GM23338 (cell line): ENCODE measurements at regions not wholly inside any gene's neighbourhood (a gene's known extent, or its start where the extent isn't known, plus 50 kb on each side); places are given as distances from the start of the nearest gene placed in this dataset.

Experiments used
- CREB1 ChIP-seq: fragments of 250-450 bp; sonication (Bioruptor Pico); IDR thresholded peaks from 2 replicates; pipeline ENCODE4 v1.5.0; 2020; ENCODE audit warnings: low read depth, mild to moderate bottlenecking, moderate library complexity
- EZH2 ChIP-seq: fragments of 200-600 bp; sonication (generic); IDR thresholded peaks from one replicate; pipeline ENCODE4 v1.8.0; 2017; ENCODE audit warnings: antibody characterized with exemption, mild to moderate bottlenecking, low read depth; ENCODE audit not compliant: unreplicated experiment
- EZH2phosphoT487 ChIP-seq: fragments of 200-600 bp; sonication (generic); IDR thresholded peaks from one replicate; pipeline ENCODE4 v1.8.1; 2018; ENCODE audit warnings: antibody characterized with exemption; ENCODE audit not compliant: unreplicated experiment
- JUNB ChIP-seq: IDR thresholded peaks from one replicate; pipeline ENCODE4 v1.6.1; 2016; ENCODE audit warnings: antibody characterized with exemption; ENCODE audit not compliant: unreplicated experiment
- POLR2AphosphoS5 ChIP-seq: IDR thresholded peaks from 2 replicates; pipeline ENCODE4 v1.6.1; 2016; ENCODE audit warnings: antibody characterized with exemption, low read depth
- ZNF114 ChIP-seq: fragments of 250-450 bp; sonication (Bioruptor Pico); IDR thresholded peaks from 2 replicates; pipeline ENCODE4 v1.5.0; 2020; ENCODE audit warnings: mild to moderate bottlenecking, moderate library complexity
- TF ChIP-seq, protein P1 (sequence below), 2 experiments: fragments of 200-600 bp in 1 of 2; sonication (generic) in 1 of 2; conservative IDR thresholded peaks; 2 replicates each; pipeline versions ENCODE4 v1.5.1 to v1.6.1; 2016 to 2017; ENCODE audit warnings: antibody characterized with exemption in 2 of 2, low read depth in 2 of 2, mild to moderate bottlenecking in 2 of 2, moderate library complexity in 1 of 2
- TF ChIP-seq, protein P2 (sequence below): IDR thresholded peaks from one replicate; pipeline ENCODE4 v1.6.1; 2018; ENCODE audit warnings: antibody characterized with exemption; ENCODE audit not compliant: unreplicated experiment
- TF ChIP-seq, protein P3 (sequence below): IDR thresholded peaks from 2 replicates; pipeline ENCODE4 v1.6.1; 2016; ENCODE audit warnings: antibody characterized with exemption

DNA sequence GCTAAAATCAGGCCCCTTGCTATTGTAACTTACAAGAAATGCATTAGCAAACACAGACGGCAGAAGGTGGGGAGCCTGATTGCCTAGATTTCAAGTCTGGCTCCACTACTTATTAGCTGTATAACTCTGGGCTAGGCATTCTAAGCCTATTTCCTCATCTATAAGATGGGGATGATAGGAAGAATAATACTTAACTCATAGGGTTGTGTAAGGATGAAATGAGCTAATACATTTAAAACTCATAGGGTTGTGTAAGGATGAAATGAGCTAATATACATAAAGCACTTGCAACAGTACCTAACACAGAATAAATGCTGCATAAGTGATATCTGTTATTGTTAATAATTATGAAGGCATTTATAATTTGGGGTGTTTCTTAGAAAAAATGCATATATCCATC lies 60.1 kb upstream of the DIO2 start:
- TF ChIP-seq EZH2phosphoT487: no peak
- TF ChIP-seq, protein P1, sequence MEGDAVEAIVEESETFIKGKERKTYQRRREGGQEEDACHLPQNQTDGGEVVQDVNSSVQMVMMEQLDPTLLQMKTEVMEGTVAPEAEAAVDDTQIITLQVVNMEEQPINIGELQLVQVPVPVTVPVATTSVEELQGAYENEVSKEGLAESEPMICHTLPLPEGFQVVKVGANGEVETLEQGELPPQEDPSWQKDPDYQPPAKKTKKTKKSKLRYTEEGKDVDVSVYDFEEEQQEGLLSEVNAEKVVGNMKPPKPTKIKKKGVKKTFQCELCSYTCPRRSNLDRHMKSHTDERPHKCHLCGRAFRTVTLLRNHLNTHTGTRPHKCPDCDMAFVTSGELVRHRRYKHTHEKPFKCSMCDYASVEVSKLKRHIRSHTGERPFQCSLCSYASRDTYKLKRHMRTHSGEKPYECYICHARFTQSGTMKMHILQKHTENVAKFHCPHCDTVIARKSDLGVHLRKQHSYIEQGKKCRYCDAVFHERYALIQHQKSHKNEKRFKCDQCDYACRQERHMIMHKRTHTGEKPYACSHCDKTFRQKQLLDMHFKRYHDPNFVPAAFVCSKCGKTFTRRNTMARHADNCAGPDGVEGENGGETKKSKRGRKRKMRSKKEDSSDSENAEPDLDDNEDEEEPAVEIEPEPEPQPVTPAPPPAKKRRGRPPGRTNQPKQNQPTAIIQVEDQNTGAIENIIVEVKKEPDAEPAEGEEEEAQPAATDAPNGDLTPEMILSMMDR (conservative IDR thresholded peaks at IDR 0.05; ENCODE audit: low read depth in 2 of 2): no peak
- no peak for TF ChIP-seq CREB1 (CRISPR knock-in tag)
- TF ChIP-seq, protein P2, sequence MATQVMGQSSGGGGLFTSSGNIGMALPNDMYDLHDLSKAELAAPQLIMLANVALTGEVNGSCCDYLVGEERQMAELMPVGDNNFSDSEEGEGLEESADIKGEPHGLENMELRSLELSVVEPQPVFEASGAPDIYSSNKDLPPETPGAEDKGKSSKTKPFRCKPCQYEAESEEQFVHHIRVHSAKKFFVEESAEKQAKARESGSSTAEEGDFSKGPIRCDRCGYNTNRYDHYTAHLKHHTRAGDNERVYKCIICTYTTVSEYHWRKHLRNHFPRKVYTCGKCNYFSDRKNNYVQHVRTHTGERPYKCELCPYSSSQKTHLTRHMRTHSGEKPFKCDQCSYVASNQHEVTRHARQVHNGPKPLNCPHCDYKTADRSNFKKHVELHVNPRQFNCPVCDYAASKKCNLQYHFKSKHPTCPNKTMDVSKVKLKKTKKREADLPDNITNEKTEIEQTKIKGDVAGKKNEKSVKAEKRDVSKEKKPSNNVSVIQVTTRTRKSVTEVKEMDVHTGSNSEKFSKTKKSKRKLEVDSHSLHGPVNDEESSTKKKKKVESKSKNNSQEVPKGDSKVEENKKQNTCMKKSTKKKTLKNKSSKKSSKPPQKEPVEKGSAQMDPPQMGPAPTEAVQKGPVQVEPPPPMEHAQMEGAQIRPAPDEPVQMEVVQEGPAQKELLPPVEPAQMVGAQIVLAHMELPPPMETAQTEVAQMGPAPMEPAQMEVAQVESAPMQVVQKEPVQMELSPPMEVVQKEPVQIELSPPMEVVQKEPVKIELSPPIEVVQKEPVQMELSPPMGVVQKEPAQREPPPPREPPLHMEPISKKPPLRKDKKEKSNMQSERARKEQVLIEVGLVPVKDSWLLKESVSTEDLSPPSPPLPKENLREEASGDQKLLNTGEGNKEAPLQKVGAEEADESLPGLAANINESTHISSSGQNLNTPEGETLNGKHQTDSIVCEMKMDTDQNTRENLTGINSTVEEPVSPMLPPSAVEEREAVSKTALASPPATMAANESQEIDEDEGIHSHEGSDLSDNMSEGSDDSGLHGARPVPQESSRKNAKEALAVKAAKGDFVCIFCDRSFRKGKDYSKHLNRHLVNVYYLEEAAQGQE: no peak
- TF ChIP-seq JUNB: no peak
- TF ChIP-seq POLR2AphosphoS5: no peak
- TF ChIP-seq EZH2: no peak
- TF ChIP-seq, protein P3, sequence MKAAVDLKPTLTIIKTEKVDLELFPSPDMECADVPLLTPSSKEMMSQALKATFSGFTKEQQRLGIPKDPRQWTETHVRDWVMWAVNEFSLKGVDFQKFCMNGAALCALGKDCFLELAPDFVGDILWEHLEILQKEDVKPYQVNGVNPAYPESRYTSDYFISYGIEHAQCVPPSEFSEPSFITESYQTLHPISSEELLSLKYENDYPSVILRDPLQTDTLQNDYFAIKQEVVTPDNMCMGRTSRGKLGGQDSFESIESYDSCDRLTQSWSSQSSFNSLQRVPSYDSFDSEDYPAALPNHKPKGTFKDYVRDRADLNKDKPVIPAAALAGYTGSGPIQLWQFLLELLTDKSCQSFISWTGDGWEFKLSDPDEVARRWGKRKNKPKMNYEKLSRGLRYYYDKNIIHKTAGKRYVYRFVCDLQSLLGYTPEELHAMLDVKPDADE: no peak
- TF ChIP-seq ZNF114 (CRISPR knock-in tag): no peak
